B cell (primary cell): ENCODE measurements at regions not wholly inside any gene's neighbourhood (a gene's known extent, or its start where the extent isn't known, plus 50 kb on each side); places are given as distances from the start of the nearest gene placed in this dataset.

Source experiments
- ATAC-seq: fragments of 200-7000 bp; cut with Tn5 transposase; one replicate; pipeline ENCODE4 v1.10.0; 2021; ENCODE audit warnings: low read depth, mild to moderate bottlenecking, moderate number of reproducible peaks, moderate library complexity
- CTCF ChIA-PET: fragments of 350-600 bp; sonication (Branson Sonifier 250); formaldehyde crosslinking; loops from one replicate; lab custom pipeline; 2021; ENCODE audit warnings: antibody characterized with exemption, inconsistent platforms; lab: Charles Lee
- POLR2A ChIA-PET: fragments of 350-600 bp; sonication (Branson Sonifier 250); formaldehyde crosslinking; loops from one replicate; lab custom pipeline; 2021; ENCODE audit warnings: antibody characterized with exemption; lab: Charles Lee
- DNase-seq: peaks from one replicate; pipeline ENCODE4 v3.0.0; 2013
- H2AFZ ChIP-seq: 2 replicates; pipeline ENCODE4 v1.6.1; 2012; ENCODE audit warnings: mild to moderate bottlenecking, low read depth, low read length; ENCODE audit not compliant: insufficient read depth, poor library complexity, severe bottlenecking
- H3K27ac ChIP-seq, 2 donors: 1 replicate in 1 of 2; 2 replicates in 1 of 2; pipeline ENCODE4 v1.5.1; 2012 to 2013; ENCODE audit warnings: low read length in 2 of 2, mild to moderate bottlenecking in 2 of 2, moderate library complexity in 1 of 2
- H3K27me3 ChIP-seq, 4 experiments: fragments of 200-600 bp in 1 of 4; sonication (generic) in 1 of 4; replicated peaks in 1 of 4; 1 replicate in 2 of 4; 2 replicates in 2 of 4; pipeline versions ENCODE4 v1.6.1 to v1.7.0; 2013 to 2016; ENCODE audit warnings: low read length in 3 of 4, mild to moderate bottlenecking in 2 of 4, mixed read lengths in 1 of 4, moderate library complexity in 1 of 4; ENCODE audit not compliant: insufficient read depth in 4 of 4, control insufficient read depth in 3 of 4; ENCODE audit errors: control extremely low read depth in 1 of 4
- H3K36me3 ChIP-seq, 2 experiments: replicated peaks in 1 of 2; 1 replicate in 1 of 2; 2 replicates in 1 of 2; pipeline versions ENCODE4 v1.6.1 to v1.7.1; 2013; ENCODE audit warnings: low read length in 1 of 2; ENCODE audit not compliant: insufficient read depth in 2 of 2, control insufficient read depth in 1 of 2; ENCODE audit errors: control extremely low read depth in 1 of 2, extremely low read depth in 1 of 2
- H3K4me1 ChIP-seq, 2 donors: fragments of 200-600 bp in 1 of 2; sonication (generic) in 1 of 2; 1 replicate in 1 of 2; 2 replicates in 1 of 2; pipeline versions ENCODE4 v1.5.1 to v1.6.1; 2013 to 2017; ENCODE audit warnings: low read length in 2 of 2; ENCODE audit not compliant: control insufficient read depth in 2 of 2, insufficient read depth in 2 of 2
- H3K4me2 ChIP-seq: replicated peaks from 2 replicates; pipeline ENCODE3; 2012; ENCODE audit warnings: mild to moderate bottlenecking, low read depth, low read length; ENCODE audit not compliant: poor library complexity, severe bottlenecking
- H3K4me3 ChIP-seq, 5 experiments: fragments of 200-600 bp in 1 of 5; sonication (generic) in 1 of 5; 1 replicate in 3 of 5; 2 replicates in 2 of 5; pipeline versions ENCODE4 v1.5.1 to v1.7.0; 2011 to 2016; ENCODE audit warnings: low read length in 4 of 5, mild to moderate bottlenecking in 4 of 5, low read depth in 2 of 5, control low read depth in 1 of 5, moderate library complexity in 1 of 5; ENCODE audit not compliant: insufficient read depth in 1 of 5; ENCODE audit errors: control extremely low read depth in 1 of 5, extremely low read depth in 1 of 5
- H3K79me2 ChIP-seq: fragments of 200-600 bp; sonication (generic); one replicate; pipeline ENCODE4 v1.6.0; 2016; ENCODE audit warnings: low read length; ENCODE audit not compliant: control insufficient read depth, insufficient read depth
- H3K9ac ChIP-seq: fragments of 200-600 bp; sonication (generic); 2 replicates; pipeline ENCODE4 v1.6.1; 2017; ENCODE audit warnings: mild to moderate bottlenecking, low read length, moderate library complexity
- H3K9me3 ChIP-seq, 3 donors: one replicate each; pipeline versions ENCODE4 v1.6.1 to v1.7.1; 2013; ENCODE audit warnings: low read length in 2 of 3; ENCODE audit not compliant: control insufficient read depth in 2 of 3, insufficient read depth in 1 of 3; ENCODE audit errors: control extremely low read depth in 1 of 3
- H4K20me1 ChIP-seq: 2 replicates; pipeline ENCODE4 v1.6.0; 2012; ENCODE audit warnings: mild to moderate bottlenecking, low read length; ENCODE audit not compliant: insufficient read depth, control insufficient read depth, poor library complexity, severe bottlenecking
- H3K27ac Mint-ChIP-seq: one replicate; pipeline ENCODE4 v1.8.0; 2021; ENCODE audit warnings: mixed read lengths
- H3K27me3 Mint-ChIP-seq: one replicate; pipeline ENCODE4 v1.8.0; 2021; ENCODE audit warnings: mixed read lengths
- H3K4me1 Mint-ChIP-seq: one replicate; pipeline ENCODE4 v1.8.0; 2021; ENCODE audit warnings: mixed read lengths
- H3K4me3 Mint-ChIP-seq: one replicate; pipeline ENCODE4 v1.8.0; 2021; ENCODE audit warnings: mixed read lengths
- H3K9me3 Mint-ChIP-seq: one replicate; pipeline ENCODE4 v1.8.0; 2022; ENCODE audit warnings: mixed read lengths; ENCODE audit not compliant: insufficient read depth
- EZH2 ChIP-seq: IDR thresholded peaks from 2 replicates; pipeline ENCODE4 v1.6.1; 2012; ENCODE audit warnings: borderline replicate concordance, low read depth, mild to moderate bottlenecking, moderate library complexity, low read length; ENCODE audit not compliant: insufficient read depth, poor library complexity, severe bottlenecking
- WGBS: methylation state at CpG from one replicate; pipeline ENCODE4 v1.1.5; 2013; ENCODE audit warnings: missing lambda C conversion rate; ENCODE audit not compliant: insufficient coverage; 5-methylcytosine and 5-hydroxymethylcytosine counted together
- intact Hi-C: fragments of 100-400 bp; cut with micrococcal nuclease; formaldehyde crosslinking; loops from one replicate; pipeline ENCODE4 v1.10.0; 2022
- TF ChIP-seq, protein P1 (sequence below): fragments of 200-600 bp; IDR thresholded peaks from one replicate; pipeline ENCODE4 v1.8.0; 2022; ENCODE audit warnings: antibody characterized with exemption, mild to moderate bottlenecking

GRCh38 chr4:123072060-123072459 lies 149.7 kb upstream of the NUDT6 start:
- Mint-ChIP-seq H3K4me3 (no peak overlapping the region), H3K9me3 (no peaks in the 10 kb centered on the region), H3K4me1 (no peaks in the 10 kb centered on the region), H3K27me3 (no peaks in the 10 kb centered on the region), H3K27ac (no peak overlapping the region)
- ChIA-PET POLR2A (no interaction called here), CTCF (no interaction called here)
- WGBS: no CpG with 5 or more reads among the region's 1 CpG
- Histone ChIP-seq H3K36me3 (no peaks in the 10 kb centered on the region), H4K20me1 (no peaks in the 10 kb centered on the region), H3K4me1 (no peaks in the 10 kb centered on the region), H3K4me2 (no peak overlapping the region), H3K27me3 (no peaks in the 10 kb centered on the region), H3K9me3 (no peaks in the 10 kb centered on the region), H3K27ac (no peak overlapping the region), H2AFZ (no peak overlapping the region), H3K9ac (no peak overlapping the region), H3K4me3 (no peak overlapping the region), H3K79me2 (no peaks in the 10 kb centered on the region)
- ATAC-seq (no peak), DNase-seq (no peak)
- intact Hi-C loops: no loop called here
- TF ChIP-seq, protein P1, sequence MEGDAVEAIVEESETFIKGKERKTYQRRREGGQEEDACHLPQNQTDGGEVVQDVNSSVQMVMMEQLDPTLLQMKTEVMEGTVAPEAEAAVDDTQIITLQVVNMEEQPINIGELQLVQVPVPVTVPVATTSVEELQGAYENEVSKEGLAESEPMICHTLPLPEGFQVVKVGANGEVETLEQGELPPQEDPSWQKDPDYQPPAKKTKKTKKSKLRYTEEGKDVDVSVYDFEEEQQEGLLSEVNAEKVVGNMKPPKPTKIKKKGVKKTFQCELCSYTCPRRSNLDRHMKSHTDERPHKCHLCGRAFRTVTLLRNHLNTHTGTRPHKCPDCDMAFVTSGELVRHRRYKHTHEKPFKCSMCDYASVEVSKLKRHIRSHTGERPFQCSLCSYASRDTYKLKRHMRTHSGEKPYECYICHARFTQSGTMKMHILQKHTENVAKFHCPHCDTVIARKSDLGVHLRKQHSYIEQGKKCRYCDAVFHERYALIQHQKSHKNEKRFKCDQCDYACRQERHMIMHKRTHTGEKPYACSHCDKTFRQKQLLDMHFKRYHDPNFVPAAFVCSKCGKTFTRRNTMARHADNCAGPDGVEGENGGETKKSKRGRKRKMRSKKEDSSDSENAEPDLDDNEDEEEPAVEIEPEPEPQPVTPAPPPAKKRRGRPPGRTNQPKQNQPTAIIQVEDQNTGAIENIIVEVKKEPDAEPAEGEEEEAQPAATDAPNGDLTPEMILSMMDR: no peak
- TF ChIP-seq EZH2: no peak

GRCh38 chr4:123073650-123074049 lies 151.3 kb upstream of the NUDT6 start:
- POLR2A ChIA-PET: no interaction called here
- Histone ChIP-seq H3K36me3 (peaks cover 0 to 5% of the 10 kb centered on the region in 2 experiments), H3K9ac (no peak overlapping the region), H4K20me1 (no peaks in the 10 kb centered on the region), H3K4me2 (no peak overlapping the region), H3K79me2 (no peaks in the 10 kb centered on the region), H2AFZ (no peak overlapping the region), H3K27ac (no peak overlapping the region), H3K9me3 (peaks cover 0 to 1% (median 0%) of the 10 kb centered on the region in 3 donors), H3K4me3 (no peak overlapping the region), H3K4me1 (no peaks in the 10 kb centered on the region), H3K27me3 (no peaks in the 10 kb centered on the region)
- DNase-seq (no peak), ATAC-seq (no peak)
- intact Hi-C loops: no loop called here
- no CpG with 5 or more reads among the region's 2 CpGs for WGBS
- no peaks in the 10 kb centered on the region for H3K4me1 Mint-ChIP-seq
- TF ChIP-seq, protein P1: no peak
- no peak for TF ChIP-seq EZH2
- no peak overlapping the region for H3K27ac Mint-ChIP-seq
- no peak overlapping the region for H3K4me3 Mint-ChIP-seq
- no peaks in the 10 kb centered on the region for H3K9me3 Mint-ChIP-seq
- H3K27me3 Mint-ChIP-seq: no peaks in the 10 kb centered on the region
- CTCF ChIA-PET: no interaction called here
